H9 (cell line): ENCODE measurements at regions not wholly inside any gene's neighbourhood (a gene's known extent, or its start where the extent isn't known, plus 50 kb on each side); places are given as distances from the start of the nearest gene placed in this dataset.

ENCODE experiments used
- DNase-seq: peaks from one replicate; pipeline ENCODE4 v3.0.0-alpha.2; 2017
- H2AFZ ChIP-seq: one replicate; pipeline ENCODE4 v1.6.1; 2013; ENCODE audit warnings: mild to moderate bottlenecking, low read length, control low read depth, moderate library complexity
- H2AK5ac ChIP-seq: 2 replicates; pipeline ENCODE4 v1.6.1; 2013; ENCODE audit warnings: low read length, control low read depth, mixed read lengths; ENCODE audit not compliant: insufficient read length
- H2BK120ac ChIP-seq: one replicate; pipeline ENCODE4 v1.6.1; 2013; ENCODE audit warnings: low read depth, mild to moderate bottlenecking, low read length, control low read depth, inconsistent platforms; ENCODE audit not compliant: poor library complexity, severe bottlenecking
- H2BK12ac ChIP-seq: 2 replicates; pipeline ENCODE4 v1.6.1; 2013; ENCODE audit warnings: low read length, control low read depth, mixed read lengths, low read depth; ENCODE audit not compliant: insufficient read length
- H2BK15ac ChIP-seq: 2 replicates; pipeline ENCODE4 v1.6.1; 2013; ENCODE audit warnings: low read depth, low read length, control low read depth
- H2BK20ac ChIP-seq: one replicate; pipeline ENCODE4 v1.6.1; 2013; ENCODE audit warnings: low read depth, mild to moderate bottlenecking, low read length, control low read depth, inconsistent platforms; ENCODE audit not compliant: poor library complexity, severe bottlenecking
- H2BK5ac ChIP-seq: 2 replicates; pipeline ENCODE4 v1.6.1; 2013; ENCODE audit warnings: low read length, control low read depth, mixed read lengths; ENCODE audit not compliant: insufficient read length
- H3K14ac ChIP-seq: 2 replicates; pipeline ENCODE4 v1.6.1; 2013; ENCODE audit warnings: low read length, control low read depth; ENCODE audit not compliant: insufficient read depth
- H3K18ac ChIP-seq: 2 replicates; pipeline ENCODE4 v1.6.1; 2013; ENCODE audit warnings: low read depth, mild to moderate bottlenecking, mixed read lengths, low read length, control low read depth; ENCODE audit not compliant: insufficient read length
- H3K23ac ChIP-seq: 2 replicates; pipeline ENCODE4 v1.6.1; 2013; ENCODE audit warnings: low read length, control low read depth, mixed read lengths, low read depth; ENCODE audit not compliant: insufficient read length
- H3K23me2 ChIP-seq: 2 replicates; pipeline ENCODE4 v1.6.1; 2013; ENCODE audit warnings: low read depth, mild to moderate bottlenecking, mixed read lengths, low read length, control low read depth; ENCODE audit not compliant: insufficient read length, poor library complexity, severe bottlenecking
- H3K27ac ChIP-seq: 2 replicates; pipeline ENCODE4 v1.5.1; 2013; ENCODE audit warnings: low read length, control low read depth, mixed read lengths, low read depth; ENCODE audit not compliant: insufficient read length
- H3K27me3 ChIP-seq: 2 replicates; pipeline ENCODE4 v1.6.1; 2013; ENCODE audit warnings: low read length, control low read depth, inconsistent platforms; ENCODE audit not compliant: insufficient read depth
- H3K4ac ChIP-seq: 2 replicates; pipeline ENCODE4 v1.6.1; 2013; ENCODE audit warnings: low read depth, mild to moderate bottlenecking, control low read depth, inconsistent platforms, low read length, moderate library complexity
- H3K4me1 ChIP-seq: 2 replicates; pipeline ENCODE4 v1.6.1; 2013; ENCODE audit warnings: low read length, control low read depth, inconsistent platforms; ENCODE audit not compliant: insufficient read depth
- H3K4me2 ChIP-seq: 2 replicates; pipeline ENCODE4 v1.6.1; 2013; ENCODE audit warnings: low read length, control low read depth, mixed read lengths; ENCODE audit not compliant: insufficient read length, insufficient read depth
- H3K56ac ChIP-seq: 2 replicates; pipeline ENCODE4 v1.6.1; 2013; ENCODE audit warnings: low read depth, mild to moderate bottlenecking, mixed read lengths, low read length, control low read depth; ENCODE audit not compliant: insufficient read length
- H3K79me1 ChIP-seq: 2 replicates; pipeline ENCODE4 v1.6.1; 2013; ENCODE audit warnings: low read depth, mild to moderate bottlenecking, moderate library complexity, low read length, control low read depth, inconsistent platforms; ENCODE audit not compliant: insufficient read depth, poor library complexity, severe bottlenecking
- H3K79me2 ChIP-seq: 2 replicates; pipeline ENCODE4 v1.6.1; 2013; ENCODE audit warnings: low read length, control low read depth, inconsistent platforms; ENCODE audit not compliant: insufficient read depth
- H3K9ac ChIP-seq: 2 replicates; pipeline ENCODE4 v1.6.1; 2013; ENCODE audit warnings: low read length, control low read depth, mixed read lengths; ENCODE audit not compliant: insufficient read length; ENCODE audit errors: extremely low read depth
- H3K9me3 ChIP-seq: one replicate; pipeline ENCODE4 v1.6.1; 2013; ENCODE audit warnings: low read depth, low read length, inconsistent platforms; ENCODE audit not compliant: control insufficient read depth
- H3T11ph ChIP-seq: one replicate; pipeline ENCODE4 v1.6.1; 2013; ENCODE audit warnings: mild to moderate bottlenecking, low read length, control low read depth, inconsistent platforms
- H4K20me1 ChIP-seq: one replicate; pipeline ENCODE4 v1.6.1; 2013; ENCODE audit not compliant: control insufficient read depth, insufficient read length, insufficient read depth
- H4K5ac ChIP-seq: 2 replicates; pipeline ENCODE4 v1.6.1; 2013; ENCODE audit warnings: low read depth, mild to moderate bottlenecking, mixed read lengths, low read length, control low read depth; ENCODE audit not compliant: insufficient read length
- H4K8ac ChIP-seq: replicated peaks from 2 replicates; pipeline ENCODE4 v1.6.1; 2013; ENCODE audit warnings: low read length, control low read depth, mixed read lengths, low read depth; ENCODE audit not compliant: insufficient read length
- H4K91ac ChIP-seq: 2 replicates; pipeline ENCODE4 v1.6.1; 2013; ENCODE audit warnings: low read depth, mild to moderate bottlenecking, moderate library complexity, mixed read lengths, low read length, control low read depth; ENCODE audit not compliant: insufficient read length
- H3K27ac Mint-ChIP-seq, 3 experiments: 2 replicates in 2 of 3; 3 replicates in 1 of 3; pipeline ENCODE4 v1.8.0; 2020 to 2021; ENCODE audit warnings: mixed read lengths in 3 of 3, mild to moderate bottlenecking in 1 of 3, moderate library complexity in 1 of 3
- H3K27me3 Mint-ChIP-seq: 2 replicates; pipeline ENCODE4 v1.8.0; 2021; ENCODE audit warnings: low read depth, mild to moderate bottlenecking, moderate library complexity, mixed read lengths
- H3K36me3 Mint-ChIP-seq, 3 experiments: 2 replicates in 2 of 3; 3 replicates in 1 of 3; pipeline ENCODE4 v1.8.0; 2020 to 2021; ENCODE audit warnings: low read depth in 3 of 3, mixed read lengths in 3 of 3; ENCODE audit not compliant: insufficient read depth in 1 of 3
- H3K4me1 Mint-ChIP-seq, 2 experiments: 2 replicates each; pipeline ENCODE4 v1.8.0; 2020; ENCODE audit warnings: mixed read lengths in 2 of 2
- H3K4me3 Mint-ChIP-seq, 2 experiments: 2 replicates in 1 of 2; 3 replicates in 1 of 2; pipeline ENCODE4 v1.8.0; 2020 to 2021; ENCODE audit warnings: mild to moderate bottlenecking in 2 of 2, mixed read lengths in 2 of 2, moderate library complexity in 1 of 2
- H3K9me3 Mint-ChIP-seq, 2 experiments: 2 replicates in 1 of 2; 3 replicates in 1 of 2; pipeline ENCODE4 v1.8.0; 2020; ENCODE audit warnings: mild to moderate bottlenecking in 2 of 2, mixed read lengths in 2 of 2, moderate library complexity in 1 of 2
- TF ChIP-seq, protein P1 (sequence below): fragments of 200-600 bp; sonication (generic); conservative IDR thresholded peaks from 3 replicates; pipeline ENCODE4 v1.8.0; 2021; ENCODE audit warnings: antibody characterized with exemption, mild to moderate bottlenecking

DNA sequence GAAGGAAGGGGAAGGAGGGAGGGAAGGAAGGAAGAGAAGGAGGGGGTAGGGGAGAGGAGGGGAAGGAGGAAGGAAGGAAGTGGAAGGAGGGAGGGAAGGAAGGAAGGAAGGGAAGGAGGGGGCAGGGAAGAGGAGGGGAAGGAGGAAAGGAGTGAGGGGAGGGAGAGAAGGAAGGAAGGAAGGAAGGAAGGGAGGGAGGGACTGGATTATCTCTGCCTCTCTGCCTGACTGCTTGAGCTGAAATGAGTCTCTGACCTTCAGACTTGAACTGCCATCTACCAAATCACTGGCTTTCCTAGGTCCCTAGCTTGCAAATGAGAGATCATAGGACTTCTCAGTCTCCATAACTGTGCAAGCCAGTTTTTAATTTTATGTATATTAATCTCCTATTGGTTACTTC is 436.8 kb downstream of the PREX1 start:
- no peak overlapping the region for H2BK5ac ChIP-seq
- no peak overlapping the region for H3K56ac ChIP-seq
- H3K23me2 ChIP-seq, result no peaks in the 10 kb centered on the region
- no peak overlapping the region for H3K27ac ChIP-seq
- no peak overlapping the region for H2BK120ac ChIP-seq
- no peak overlapping the region for H3T11ph ChIP-seq
- H3K79me2 ChIP-seq, result no peaks in the 10 kb centered on the region
- H3K27ac Mint-ChIP-seq, result no peak overlapping the region
- H3K36me3 Mint-ChIP-seq, result peaks cover 0 to 6% (median 6%) of the 10 kb centered on the region in 3 experiments; a peak in 4 of 7 replicates
- no peaks in the 10 kb centered on the region for H4K20me1 ChIP-seq
- H3K27me3 ChIP-seq, result no peaks in the 10 kb centered on the region
- H3K4me1 ChIP-seq, result no peaks in the 10 kb centered on the region; the same call in 1 of the 2 replicates
- H4K5ac ChIP-seq, result no peak overlapping the region
- peaks cover 4% of the 10 kb centered on the region for H3K27me3 Mint-ChIP-seq
- DNase-seq, result no peak
- H3K14ac ChIP-seq, result no peak overlapping the region
- peaks cover 8 to 9% of the 10 kb centered on the region in 2 experiments for H3K9me3 Mint-ChIP-seq
- no peak overlapping the region for H3K9ac ChIP-seq
- H3K9me3 ChIP-seq, result no peaks in the 10 kb centered on the region
- no peak overlapping the region for H4K91ac ChIP-seq
- H3K79me1 ChIP-seq, result no peaks in the 10 kb centered on the region
- peaks cover 17 to 27% of the 10 kb centered on the region in 2 experiments for H3K4me1 Mint-ChIP-seq
- H2AK5ac ChIP-seq, result no peak overlapping the region
- H2AFZ ChIP-seq, result no peak overlapping the region
- H4K8ac ChIP-seq, result no peak overlapping the region
- H3K4me2 ChIP-seq, result no peak overlapping the region
- H2BK15ac ChIP-seq, result no peak overlapping the region
- H3K4ac ChIP-seq, result no peak overlapping the region
- TF ChIP-seq, protein P1, sequence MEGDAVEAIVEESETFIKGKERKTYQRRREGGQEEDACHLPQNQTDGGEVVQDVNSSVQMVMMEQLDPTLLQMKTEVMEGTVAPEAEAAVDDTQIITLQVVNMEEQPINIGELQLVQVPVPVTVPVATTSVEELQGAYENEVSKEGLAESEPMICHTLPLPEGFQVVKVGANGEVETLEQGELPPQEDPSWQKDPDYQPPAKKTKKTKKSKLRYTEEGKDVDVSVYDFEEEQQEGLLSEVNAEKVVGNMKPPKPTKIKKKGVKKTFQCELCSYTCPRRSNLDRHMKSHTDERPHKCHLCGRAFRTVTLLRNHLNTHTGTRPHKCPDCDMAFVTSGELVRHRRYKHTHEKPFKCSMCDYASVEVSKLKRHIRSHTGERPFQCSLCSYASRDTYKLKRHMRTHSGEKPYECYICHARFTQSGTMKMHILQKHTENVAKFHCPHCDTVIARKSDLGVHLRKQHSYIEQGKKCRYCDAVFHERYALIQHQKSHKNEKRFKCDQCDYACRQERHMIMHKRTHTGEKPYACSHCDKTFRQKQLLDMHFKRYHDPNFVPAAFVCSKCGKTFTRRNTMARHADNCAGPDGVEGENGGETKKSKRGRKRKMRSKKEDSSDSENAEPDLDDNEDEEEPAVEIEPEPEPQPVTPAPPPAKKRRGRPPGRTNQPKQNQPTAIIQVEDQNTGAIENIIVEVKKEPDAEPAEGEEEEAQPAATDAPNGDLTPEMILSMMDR, result no peak
- H3K18ac ChIP-seq, result no peak overlapping the region
- no peak overlapping the region for H3K4me3 Mint-ChIP-seq
- H3K23ac ChIP-seq, result no peak overlapping the region
- no peak overlapping the region for H2BK12ac ChIP-seq
- no peak overlapping the region for H2BK20ac ChIP-seq
